Endothelial cell of umbilical vein (primary cell): ENCODE measurements at regions not wholly inside any gene's neighbourhood (a gene's known extent, or its start where the extent isn't known, plus 50 kb on each side); places are given as distances from the start of the nearest gene placed in this dataset.

Experiments used
- BruUV-seq: library from RNA; stranded (reverse); fragments of 400-500 nt; replicated peaks from 2 replicates; lab custom pipeline; 2021; lab: Mats Ljungman, UMichigan
- CTCF ChIA-PET: fragments of 300-600, 350-600 bp; sonication (Branson Sonifier 250); formaldehyde crosslinking; loops from one replicate; lab custom pipeline; 2021; ENCODE audit warnings: antibody characterized with exemption, inconsistent platforms; lab: Charles Lee
- POLR2A ChIA-PET: fragments of 300-600, 350-600 bp; sonication (Branson Sonifier 250); formaldehyde crosslinking; loops from one replicate; lab custom pipeline; 2021; ENCODE audit warnings: antibody characterized with exemption, inconsistent platforms; lab: Charles Lee
- DNase-seq: peaks from one replicate; pipeline ENCODE4 v3.0.0-alpha.2; 2011; ENCODE audit warnings: low read depth, low spot score
- FAIRE-seq: peaks from 2 replicates; lab custom pipeline; 2011; peaks lifted over from hg19 to GRCh38; lab: Jason Lieb, UNC
- H2AFZ ChIP-seq: 2 replicates; pipeline ENCODE4 v1.6.0; 2012; ENCODE audit warnings: low read depth, low read length, control low read depth, inconsistent platforms
- H3K27ac ChIP-seq: 2 replicates; pipeline ENCODE4 v1.5.1; 2011; ENCODE audit warnings: low read depth, mild to moderate bottlenecking, control low read depth, low read length, moderate library complexity; ENCODE audit not compliant: insufficient read depth
- H3K27me3 ChIP-seq, 2 experiments: 2 replicates each; pipeline versions ENCODE4 v1.6.0 to v1.6.1; 2011; ENCODE audit warnings: low read length in 2 of 2, mixed read lengths in 1 of 2; ENCODE audit not compliant: control insufficient read depth in 2 of 2, insufficient read depth in 2 of 2
- H3K36me3 ChIP-seq, 2 experiments: 2 replicates in 1 of 2; 3 replicates in 1 of 2; pipeline ENCODE4 v1.5.1; 2011; ENCODE audit warnings: low read length in 2 of 2, mild to moderate bottlenecking in 1 of 2, moderate library complexity in 1 of 2; ENCODE audit not compliant: control insufficient read depth in 2 of 2, insufficient read depth in 2 of 2; ENCODE audit errors: extremely low read depth in 1 of 2
- H3K4me1 ChIP-seq: 3 replicates; pipeline ENCODE4 v1.5.1; 2011; ENCODE audit warnings: mild to moderate bottlenecking, low read length; ENCODE audit not compliant: control insufficient read depth, insufficient read depth; ENCODE audit errors: extremely low read depth
- H3K4me2 ChIP-seq: 2 replicates; pipeline ENCODE4 v1.6.1; 2011; ENCODE audit warnings: low read length, control low read depth, mixed read lengths; ENCODE audit not compliant: insufficient read depth
- H3K4me3 ChIP-seq, 3 experiments: fragments of 200-600 bp in 1 of 3; sonication (generic), shearing (Covaris generic) in 1 of 3; replicated peaks in 1 of 3; 2 replicates each; pipeline ENCODE4 v1.5.1; 2011 to 2016; ENCODE audit warnings: control low read depth in 3 of 3, low read length in 3 of 3, mild to moderate bottlenecking in 2 of 3, inconsistent platforms in 1 of 3, low read depth in 1 of 3, moderate library complexity in 1 of 3; ENCODE audit not compliant: insufficient read depth in 1 of 3
- H3K79me2 ChIP-seq: 2 replicates; pipeline ENCODE4 v1.6.0; 2012; ENCODE audit warnings: low read length, inconsistent platforms; ENCODE audit not compliant: control insufficient read depth, insufficient read depth
- H3K9ac ChIP-seq: replicated peaks from 2 replicates; pipeline ENCODE3; 2011; ENCODE audit warnings: low read length, control low read depth; ENCODE audit not compliant: insufficient read depth; ENCODE audit errors: extremely low read depth
- H3K9me1 ChIP-seq: replicated peaks from 3 replicates; pipeline ENCODE4 v1.6.0; 2011; ENCODE audit warnings: mild to moderate bottlenecking, low read length; ENCODE audit not compliant: control insufficient read depth, insufficient read depth; ENCODE audit errors: extremely low read depth
- H3K9me3 ChIP-seq: replicated peaks from 2 replicates; pipeline ENCODE4 v1.5.1; 2012; ENCODE audit warnings: low read length, inconsistent platforms; ENCODE audit not compliant: control insufficient read depth, insufficient read depth
- H4K20me1 ChIP-seq: replicated peaks from 2 replicates; pipeline ENCODE3; 2011; ENCODE audit warnings: mild to moderate bottlenecking, low read length; ENCODE audit not compliant: control insufficient read depth, insufficient read depth; ENCODE audit errors: extremely low read depth
- EZH2 ChIP-seq: IDR thresholded peaks from 2 replicates; pipeline ENCODE4 v1.6.1; 2012; ENCODE audit warnings: borderline replicate concordance, low read depth, mild to moderate bottlenecking, moderate library complexity, low read length, inconsistent platforms; ENCODE audit not compliant: severe bottlenecking
- FOS ChIP-seq: IDR thresholded peaks from 2 replicates; pipeline ENCODE4 v1.6.1; 2011; ENCODE audit warnings: mild to moderate bottlenecking, low read length, moderate library complexity, borderline replicate concordance; ENCODE audit not compliant: insufficient read depth
- GATA2 ChIP-seq: IDR thresholded peaks from 2 replicates; pipeline ENCODE4 v1.7.0; 2011; ENCODE audit warnings: low read depth, mild to moderate bottlenecking, moderate library complexity, mixed read lengths, low read length; ENCODE audit not compliant: insufficient read length, insufficient read depth
- JUN ChIP-seq: IDR thresholded peaks from 2 replicates; pipeline ENCODE4 v1.6.1; 2011; ENCODE audit warnings: borderline replicate concordance, low read depth; ENCODE audit not compliant: insufficient read length, insufficient read depth
- MYC ChIP-seq: IDR thresholded peaks from one replicate; pipeline ENCODE4 v1.6.1; 2011; ENCODE audit warnings: mild to moderate bottlenecking, low read depth, low read length
- POLR2A ChIP-seq: IDR thresholded peaks from 2 replicates; pipeline ENCODE4 v1.6.1; 2012; ENCODE audit warnings: low read depth, mild to moderate bottlenecking, control low read depth, low read length
- POLR2AphosphoS5 ChIP-seq: IDR thresholded peaks from 2 replicates; pipeline ENCODE4 v1.6.1; 2012; ENCODE audit warnings: low read depth, mild to moderate bottlenecking, control low read depth, low read length, moderate library complexity; ENCODE audit not compliant: insufficient read depth
- dilution Hi-C: fragments of 300-500 bp; cut with MboI; formaldehyde crosslinking; loops from one replicate; pipeline ENCODE4 v1.15.0; 2019; ENCODE audit warnings: low sequenced_read_pairs; ENCODE audit not compliant: extremely low pct_ligation_motif_present
- intact Hi-C: fragments of 100-400 bp; cut with micrococcal nuclease; formaldehyde crosslinking; loops from one replicate; pipeline ENCODE4 v1.10.0; 2022
- TF ChIP-seq, protein P1 (sequence below): IDR thresholded peaks from 2 replicates; pipeline ENCODE4 v1.6.1; 2011; ENCODE audit not compliant: insufficient read depth, insufficient read length
- TF ChIP-seq, protein P2 (sequence below), 2 donors: IDR thresholded peaks; 1 replicate in 1 of 2; 2 replicates in 1 of 2; pipeline ENCODE4 v1.5.1; 2011; ENCODE audit warnings: low read length in 2 of 2, mild to moderate bottlenecking in 2 of 2, moderate library complexity in 2 of 2, control low read depth in 1 of 2, inconsistent platforms in 1 of 2, low read depth in 1 of 2; ENCODE audit not compliant: insufficient read depth in 1 of 2; ENCODE audit errors: extremely low read depth in 1 of 2

DNA sequence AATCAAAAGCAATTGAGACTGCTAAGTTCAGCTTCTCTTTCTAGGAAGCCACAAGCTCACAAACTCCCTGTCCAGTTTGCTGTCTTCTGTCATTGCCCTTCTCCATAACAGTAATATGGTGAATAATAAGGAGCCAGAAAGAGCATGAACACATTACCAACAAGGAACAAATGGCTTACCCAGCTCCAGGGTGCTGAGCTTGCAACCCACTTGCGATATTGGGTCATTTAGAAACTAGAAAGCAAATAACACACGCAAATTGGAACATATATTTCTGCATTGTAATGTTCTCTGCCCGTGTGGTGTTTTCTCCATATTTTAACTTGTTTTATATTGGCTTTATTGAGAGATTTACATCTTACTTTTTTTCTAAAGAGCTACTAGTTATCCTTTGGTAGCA is 325.3 kb downstream of the GBE1 start:
- DNase-seq: no peak
- no peaks in the 10 kb centered on the region for H3K9me3 ChIP-seq
- FAIRE-seq: no peak
- no peaks in the 10 kb centered on the region for H3K36me3 ChIP-seq
- no peaks in the 10 kb centered on the region for H3K27me3 ChIP-seq
- H3K9me1 ChIP-seq: peaks cover 2% of the 10 kb centered on the region
- H3K4me3 ChIP-seq: no peak overlapping the region
- dilution Hi-C loops (no loop called here), intact Hi-C loops (no loop called here)
- CTCF ChIA-PET: interaction anchor here (1.2 to 3.1 kb wide), 4 partner anchors 15 to 55 kb away, joined by 3 to 8 read pairs (median 6); no protein-coding TSS in a partner anchor
- H2AFZ ChIP-seq: no peak overlapping the region
- TF ChIP-seq EZH2 (no peak), JUN (no peak)
- TF ChIP-seq, protein P1, sequence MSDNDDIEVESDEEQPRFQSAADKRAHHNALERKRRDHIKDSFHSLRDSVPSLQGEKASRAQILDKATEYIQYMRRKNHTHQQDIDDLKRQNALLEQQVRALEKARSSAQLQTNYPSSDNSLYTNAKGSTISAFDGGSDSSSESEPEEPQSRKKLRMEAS: no peak
- H3K79me2 ChIP-seq: no peaks in the 10 kb centered on the region
- no peak overlapping the region for H3K9ac ChIP-seq
- POLR2A ChIA-PET: no interaction called here
- BruUV-seq: no TSS peak
- H3K4me1 ChIP-seq: no peaks in the 10 kb centered on the region
- H3K4me2 ChIP-seq: no peak overlapping the region
- no peak overlapping the region for H3K27ac ChIP-seq
- H4K20me1 ChIP-seq: no peaks in the 10 kb centered on the region

DNA sequence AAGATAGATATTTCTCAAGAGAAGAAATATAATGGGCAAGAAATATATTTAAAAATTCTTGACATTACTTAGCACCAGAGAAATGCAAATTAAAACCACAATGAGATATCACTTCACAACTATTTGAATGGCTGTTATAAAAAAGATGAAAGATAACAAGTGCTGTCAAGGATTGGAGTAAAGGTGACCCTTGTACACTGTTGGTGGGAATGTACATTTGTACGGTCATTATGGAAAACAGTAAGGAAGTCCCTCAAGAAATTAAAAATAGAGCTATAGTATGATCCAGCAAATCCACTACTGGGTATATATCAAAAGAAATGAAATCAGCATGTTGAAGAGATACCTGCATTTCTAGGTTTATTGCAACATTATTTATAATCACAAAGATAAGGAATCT is 326.4 kb downstream of the GBE1 start:
- no peaks in the 10 kb centered on the region for H3K4me1 ChIP-seq
- ChIA-PET POLR2A (no interaction called here), CTCF (interaction anchor here (0.6 to 3.1 kb wide), 2 partner anchors 9 to 56 kb away, joined by 3 to 8 read pairs; no protein-coding TSS in a partner anchor)
- TF ChIP-seq, protein P1: no peak
- TF ChIP-seq POLR2AphosphoS5 (no peak), GATA2 (no peak), FOS (no peak), POLR2A (no peak), MYC (no peak), EZH2 (no peak), JUN (no peak)
- TF ChIP-seq, protein P2, sequence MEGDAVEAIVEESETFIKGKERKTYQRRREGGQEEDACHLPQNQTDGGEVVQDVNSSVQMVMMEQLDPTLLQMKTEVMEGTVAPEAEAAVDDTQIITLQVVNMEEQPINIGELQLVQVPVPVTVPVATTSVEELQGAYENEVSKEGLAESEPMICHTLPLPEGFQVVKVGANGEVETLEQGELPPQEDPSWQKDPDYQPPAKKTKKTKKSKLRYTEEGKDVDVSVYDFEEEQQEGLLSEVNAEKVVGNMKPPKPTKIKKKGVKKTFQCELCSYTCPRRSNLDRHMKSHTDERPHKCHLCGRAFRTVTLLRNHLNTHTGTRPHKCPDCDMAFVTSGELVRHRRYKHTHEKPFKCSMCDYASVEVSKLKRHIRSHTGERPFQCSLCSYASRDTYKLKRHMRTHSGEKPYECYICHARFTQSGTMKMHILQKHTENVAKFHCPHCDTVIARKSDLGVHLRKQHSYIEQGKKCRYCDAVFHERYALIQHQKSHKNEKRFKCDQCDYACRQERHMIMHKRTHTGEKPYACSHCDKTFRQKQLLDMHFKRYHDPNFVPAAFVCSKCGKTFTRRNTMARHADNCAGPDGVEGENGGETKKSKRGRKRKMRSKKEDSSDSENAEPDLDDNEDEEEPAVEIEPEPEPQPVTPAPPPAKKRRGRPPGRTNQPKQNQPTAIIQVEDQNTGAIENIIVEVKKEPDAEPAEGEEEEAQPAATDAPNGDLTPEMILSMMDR (IDR thresholded peaks at IDR 0.05; ENCODE audit: extremely low read depth in 1 of 2, insufficient read depth in 1 of 2, low read depth in 1 of 2, low read length in 2 of 2): no peak
- H3K9me1 ChIP-seq: peaks cover 2% of the 10 kb centered on the region
- no peaks in the 10 kb centered on the region for H3K79me2 ChIP-seq
- no peak overlapping the region for H3K4me2 ChIP-seq
- no peaks in the 10 kb centered on the region for H4K20me1 ChIP-seq
- intact Hi-C loops (no loop called here), dilution Hi-C loops (no loop called here)
- no peak overlapping the region for H3K27ac ChIP-seq
- H3K36me3 ChIP-seq: no peaks in the 10 kb centered on the region
- no peaks in the 10 kb centered on the region for H3K9me3 ChIP-seq
- DNase-seq (no peak), FAIRE-seq (no peak)
- no peak overlapping the region for H3K9ac ChIP-seq
- no peak overlapping the region for H3K4me3 ChIP-seq
- H3K27me3 ChIP-seq: no peaks in the 10 kb centered on the region
- no peak overlapping the region for H2AFZ ChIP-seq
- BruUV-seq: no TSS peak
